ENCODE measurements at regions not wholly inside any gene's neighbourhood (a gene's known extent, or its start where the extent isn't known, plus 50 kb on each side); places are given as distances from the start of the nearest gene placed in this dataset.

DNA sequence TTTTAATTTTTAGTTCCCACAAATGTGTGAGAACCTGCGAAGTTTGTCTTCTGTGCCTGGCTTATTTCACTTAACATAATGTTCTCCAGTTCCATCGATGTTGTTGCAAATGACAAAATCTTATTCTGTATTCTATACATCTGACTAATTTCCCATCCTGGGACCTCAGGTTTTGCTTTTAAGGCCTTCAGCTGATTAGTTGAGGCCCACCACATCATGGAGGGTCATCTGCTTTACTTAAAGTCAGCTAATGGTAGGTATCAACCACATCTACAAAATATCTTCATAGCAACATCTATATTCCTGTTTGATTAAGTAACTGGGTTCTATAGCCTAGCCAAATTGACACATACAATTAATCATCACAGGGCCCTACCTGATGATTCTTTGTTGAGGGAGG lies 534.0 kb downstream of the EFNB2 start:
- no peak for DNase-seq (ENCODE audit: low spot score)

GRCh38 chr13:105997581-105998550 lies 537.6 kb downstream of the EFNB2 start:
- Histone ChIP-seq H3K9ac (ENCODE audit: low read depth, low read length, poor library complexity) (no peak overlapping the region), H3K4me2 (ENCODE audit: insufficient read depth, low read length, poor library complexity, severe bottlenecking) (no peak overlapping the region), H2AFZ (ENCODE audit: low read length) (peak overlapping the region; percentile 69), H3K4ac (ENCODE audit: low read length) (no peak overlapping the region), H3K27me3 (ENCODE audit: control insufficient read depth in 3 of 3, insufficient read depth in 3 of 3, low read depth in 1 of 3, low read length in 3 of 3) (no peaks in the 10 kb centered on the region), H3K27ac (replicated peaks; ENCODE audit: low read length) (no peak overlapping the region), H2BK15ac (ENCODE audit: low read length) (no peak overlapping the region), H3K4me3 (ENCODE audit: low read length in 2 of 2) (peak overlapping the region in 1 of 2 donors; percentile 10), H3K79me1 (ENCODE audit: low read depth, low read length) (no peaks in the 10 kb centered on the region), H2BK12ac (ENCODE audit: low read length) (no peak overlapping the region), H3K4me1 (ENCODE audit: control insufficient read depth in 2 of 2, insufficient read depth in 1 of 2, low read depth in 1 of 2, low read length in 2 of 2) (peaks cover 2% of the 10 kb centered on the region in 2 donors), H2AK5ac (ENCODE audit: low read depth, low read length) (no peak overlapping the region), H3K9me3 (replicated peaks in 1 of 2; ENCODE audit: control insufficient read depth in 2 of 2, insufficient read depth in 1 of 2, low read depth in 1 of 2, low read length in 2 of 2) (no peaks in the 10 kb centered on the region), H3K18ac (ENCODE audit: low read length) (peak overlapping the region; percentile 9), H3K14ac (ENCODE audit: low read length) (no peak overlapping the region), H3K23ac (ENCODE audit: low read depth, low read length, poor library complexity) (no peak overlapping the region), H2BK120ac (ENCODE audit: low read depth, low read length) (no peak overlapping the region), H4K91ac (ENCODE audit: low read depth, low read length, poor library complexity) (no peak overlapping the region), H2BK5ac (ENCODE audit: low read length) (no peak overlapping the region), H3K36me3 (replicated peaks in 1 of 2; ENCODE audit: control insufficient read depth in 2 of 2, insufficient read depth in 2 of 2, low read length in 2 of 2) (no peaks in the 10 kb centered on the region), H4K8ac (ENCODE audit: low read depth, low read length) (no peak overlapping the region)
- no peak for DNase-seq (ENCODE audit: low spot score)
- WGBS, 2 donors (ENCODE audit: extremely low coverage in 2 of 2, insufficient read length in 2 of 2, insufficient replicate concordance in 1 of 2) = no CpG with 5 or more reads among the region's 29 CpGs

More for the DNA sequence above, 534.0 kb downstream of the EFNB2 start:
- H3K36me3 ChIP-seq (replicated peaks in 1 of 2; ENCODE audit: control insufficient read depth in 2 of 2, insufficient read depth in 2 of 2, low read length in 2 of 2) = no peaks in the 10 kb centered on the region
- no peak overlapping the region for H3K18ac ChIP-seq (ENCODE audit: low read length)
- H2BK120ac ChIP-seq (ENCODE audit: low read depth, low read length) = no peak overlapping the region
- no peak overlapping the region for H3K4me3 ChIP-seq (ENCODE audit: low read length in 2 of 2)
- H4K8ac ChIP-seq (ENCODE audit: low read depth, low read length) = no peak overlapping the region
- H2AFZ ChIP-seq (ENCODE audit: low read length) = no peak overlapping the region
- no peaks in the 10 kb centered on the region for H3K79me1 ChIP-seq (ENCODE audit: low read depth, low read length)
- no peak overlapping the region for H3K23ac ChIP-seq (ENCODE audit: low read depth, low read length, poor library complexity)
- no peaks in the 10 kb centered on the region for H3K27me3 ChIP-seq (ENCODE audit: control insufficient read depth in 3 of 3, insufficient read depth in 3 of 3, low read depth in 1 of 3, low read length in 3 of 3)
- H2AK5ac ChIP-seq (ENCODE audit: low read depth, low read length) = no peak overlapping the region
- no peak overlapping the region for H2BK12ac ChIP-seq (ENCODE audit: low read length)
- H2BK5ac ChIP-seq (ENCODE audit: low read length) = no peak overlapping the region
- no peak overlapping the region for H3K27ac ChIP-seq (replicated peaks; ENCODE audit: low read length)
- no peak overlapping the region for H4K91ac ChIP-seq (ENCODE audit: low read depth, low read length, poor library complexity)
- H3K4ac ChIP-seq (ENCODE audit: low read length) = no peak overlapping the region
- no peak overlapping the region for H3K9ac ChIP-seq (ENCODE audit: low read depth, low read length, poor library complexity)
- peaks cover 2% of the 10 kb centered on the region in 2 donors for H3K4me1 ChIP-seq (ENCODE audit: control insufficient read depth in 2 of 2, insufficient read depth in 1 of 2, low read depth in 1 of 2, low read length in 2 of 2)
- WGBS, 2 donors (ENCODE audit: extremely low coverage in 2 of 2, insufficient read length in 2 of 2, insufficient replicate concordance in 1 of 2) = no CpG with 5 or more reads among the region's 2 CpGs
- no peaks in the 10 kb centered on the region for H3K9me3 ChIP-seq (replicated peaks in 1 of 2; ENCODE audit: control insufficient read depth in 2 of 2, insufficient read depth in 1 of 2, low read depth in 1 of 2, low read length in 2 of 2)
- H3K14ac ChIP-seq (ENCODE audit: low read length) = no peak overlapping the region
- H2BK15ac ChIP-seq (ENCODE audit: low read length) = no peak overlapping the region
- no peak overlapping the region for H3K4me2 ChIP-seq (ENCODE audit: insufficient read depth, low read length, poor library complexity, severe bottlenecking)

- Histone ChIP-seq H3K27me3 (ENCODE audit: control insufficient read depth in 3 of 3, insufficient read depth in 3 of 3, low read depth in 1 of 3, low read length in 3 of 3) (no peaks in the 10 kb centered on the region), H3K4me1 (ENCODE audit: control insufficient read depth in 2 of 2, insufficient read depth in 1 of 2, low read depth in 1 of 2, low read length in 2 of 2) (peaks cover 2 to 6% of the 10 kb centered on the region in 2 donors), H3K4ac (ENCODE audit: low read length) (no peak overlapping the region), H2BK12ac (ENCODE audit: low read length) (no peak overlapping the region), H2AFZ (ENCODE audit: low read length) (peak overlapping the region; percentile 20), H3K23ac (ENCODE audit: low read depth, low read length, poor library complexity) (no peak overlapping the region), H2BK5ac (ENCODE audit: low read length) (no peak overlapping the region), H3K4me2 (ENCODE audit: insufficient read depth, low read length, poor library complexity, severe bottlenecking) (no peak overlapping the region), H3K9me3 (replicated peaks in 1 of 2; ENCODE audit: control insufficient read depth in 2 of 2, insufficient read depth in 1 of 2, low read depth in 1 of 2, low read length in 2 of 2) (no peaks in the 10 kb centered on the region), H3K36me3 (replicated peaks in 1 of 2; ENCODE audit: control insufficient read depth in 2 of 2, insufficient read depth in 2 of 2, low read length in 2 of 2) (no peaks in the 10 kb centered on the region), H3K27ac (replicated peaks; ENCODE audit: low read length) (no peak overlapping the region), H3K4me3 (ENCODE audit: low read length in 2 of 2) (no peak overlapping the region), H3K14ac (ENCODE audit: low read length) (no peak overlapping the region), H2BK15ac (ENCODE audit: low read length) (no peak overlapping the region), H3K18ac (ENCODE audit: low read length) (no peak overlapping the region), H2AK5ac (ENCODE audit: low read depth, low read length) (no peak overlapping the region), H3K79me1 (ENCODE audit: low read depth, low read length) (no peaks in the 10 kb centered on the region), H4K91ac (ENCODE audit: low read depth, low read length, poor library complexity) (no peak overlapping the region), H3K9ac (ENCODE audit: low read depth, low read length, poor library complexity) (no peak overlapping the region), H2BK120ac (ENCODE audit: low read depth, low read length) (no peak overlapping the region), H4K8ac (ENCODE audit: low read depth, low read length) (no peak overlapping the region)
- WGBS, 2 donors (ENCODE audit: extremely low coverage in 2 of 2, insufficient read length in 2 of 2, insufficient replicate concordance in 1 of 2) = no CpG with 5 or more reads among the region's 13 CpGs
- DNase-seq (ENCODE audit: low spot score) = no peak
Measured at GRCh38 chr13:105996391-105997025, 539.0 kb downstream of the EFNB2 start.

GRCh38 chr13:105994340-105994739 lies 541.1 kb downstream of the EFNB2 start:
- no peak overlapping the region for H3K9ac ChIP-seq (ENCODE audit: low read depth, low read length, poor library complexity)
- peak overlapping the region; percentile 13 for H2AFZ ChIP-seq (ENCODE audit: low read length)
- H2BK12ac ChIP-seq (ENCODE audit: low read length) = no peak overlapping the region
- H4K8ac ChIP-seq (ENCODE audit: low read depth, low read length) = no peak overlapping the region
- H3K27ac ChIP-seq (replicated peaks; ENCODE audit: low read length) = no peak overlapping the region
- H2BK5ac ChIP-seq (ENCODE audit: low read length) = no peak overlapping the region
- peaks cover 2 to 6% of the 10 kb centered on the region in 2 donors for H3K4me1 ChIP-seq (ENCODE audit: control insufficient read depth in 2 of 2, insufficient read depth in 1 of 2, low read depth in 1 of 2, low read length in 2 of 2)
- no peak overlapping the region for H3K4me3 ChIP-seq (ENCODE audit: low read length in 2 of 2)
- H2BK120ac ChIP-seq (ENCODE audit: low read depth, low read length) = no peak overlapping the region
- no peak for DNase-seq (ENCODE audit: low spot score)
- H2AK5ac ChIP-seq (ENCODE audit: low read depth, low read length) = no peak overlapping the region
- H4K91ac ChIP-seq (ENCODE audit: low read depth, low read length, poor library complexity) = no peak overlapping the region
- H3K27me3 ChIP-seq (ENCODE audit: control insufficient read depth in 3 of 3, insufficient read depth in 3 of 3, low read depth in 1 of 3, low read length in 3 of 3) = no peaks in the 10 kb centered on the region
- H3K9me3 ChIP-seq (replicated peaks in 1 of 2; ENCODE audit: control insufficient read depth in 2 of 2, insufficient read depth in 1 of 2, low read depth in 1 of 2, low read length in 2 of 2) = no peaks in the 10 kb centered on the region
- H3K23ac ChIP-seq (ENCODE audit: low read depth, low read length, poor library complexity) = no peak overlapping the region
- H2BK15ac ChIP-seq (ENCODE audit: low read length) = no peak overlapping the region
- H3K18ac ChIP-seq (ENCODE audit: low read length) = no peak overlapping the region
- H3K79me1 ChIP-seq (ENCODE audit: low read depth, low read length) = no peaks in the 10 kb centered on the region
- no peak overlapping the region for H3K4ac ChIP-seq (ENCODE audit: low read length)
- H3K36me3 ChIP-seq (replicated peaks in 1 of 2; ENCODE audit: control insufficient read depth in 2 of 2, insufficient read depth in 2 of 2, low read length in 2 of 2) = no peaks in the 10 kb centered on the region
- H3K4me2 ChIP-seq (ENCODE audit: insufficient read depth, low read length, poor library complexity, severe bottlenecking) = no peak overlapping the region
- H3K14ac ChIP-seq (ENCODE audit: low read length) = no peak overlapping the region
- WGBS, 2 donors (ENCODE audit: extremely low coverage in 2 of 2, insufficient read length in 2 of 2, insufficient replicate concordance in 1 of 2) = no CpG with 5 or more reads among the region's 5 CpGs

Data from neuronal stem cell (in vitro differentiated cells).